ENCODE measurements at regions not wholly inside any gene's neighbourhood (a gene's known extent, or its start where the extent isn't known, plus 50 kb on each side); places are given as distances from the start of the nearest gene placed in this dataset.

DNA sequence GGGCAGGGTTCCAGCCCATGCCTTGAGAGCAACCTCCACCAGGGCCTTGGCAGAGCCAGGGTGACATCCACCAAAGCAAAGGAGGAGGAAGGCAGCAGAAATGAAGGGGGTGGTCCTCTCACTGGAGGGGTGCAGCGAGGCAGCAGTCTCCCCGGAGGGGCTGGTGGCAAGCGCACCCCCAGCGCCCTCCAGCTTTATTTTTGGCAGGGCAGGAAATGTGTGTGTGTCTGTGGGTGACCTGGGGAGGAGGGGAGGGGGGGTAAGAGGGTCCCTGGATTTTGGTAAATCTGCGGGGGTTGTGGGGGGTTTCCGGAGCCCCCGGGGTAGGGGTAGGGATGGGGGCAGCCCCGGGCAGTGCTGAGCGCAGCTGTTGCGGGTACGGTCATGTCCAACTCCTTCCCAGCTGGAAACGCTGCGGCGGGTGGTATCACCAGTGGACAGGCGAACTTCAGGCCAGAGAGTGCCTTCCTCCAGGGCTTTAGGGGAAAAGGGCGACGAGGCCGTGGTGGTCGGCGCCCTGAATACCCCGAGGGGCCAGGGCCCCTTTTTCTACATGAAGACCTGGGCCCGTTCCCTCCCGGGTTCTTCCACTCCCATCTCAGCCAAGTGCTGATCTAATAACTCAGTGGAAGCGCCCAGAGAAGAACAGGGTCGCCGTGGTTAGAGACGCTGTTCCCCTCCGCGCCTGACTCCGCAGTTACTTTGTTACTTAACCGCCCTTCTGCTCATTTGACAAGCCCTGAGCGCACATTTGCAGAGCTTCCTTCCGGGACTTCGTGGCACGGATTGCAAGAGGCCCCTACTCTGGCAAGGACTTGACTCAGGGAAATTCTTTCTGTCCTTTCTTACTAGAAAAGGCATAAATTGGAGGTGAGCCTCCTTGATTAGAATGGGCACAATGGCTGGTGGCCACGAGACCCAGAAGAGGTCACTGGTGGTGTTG lies 55.2 kb downstream of the FOS start:
- intact Hi-C loops (cut with micrococcal nuclease) = loop anchor here (2.0 kb wide), 1 partner anchor 85 kb away; no protein-coding TSS in a partner anchor

DNA sequence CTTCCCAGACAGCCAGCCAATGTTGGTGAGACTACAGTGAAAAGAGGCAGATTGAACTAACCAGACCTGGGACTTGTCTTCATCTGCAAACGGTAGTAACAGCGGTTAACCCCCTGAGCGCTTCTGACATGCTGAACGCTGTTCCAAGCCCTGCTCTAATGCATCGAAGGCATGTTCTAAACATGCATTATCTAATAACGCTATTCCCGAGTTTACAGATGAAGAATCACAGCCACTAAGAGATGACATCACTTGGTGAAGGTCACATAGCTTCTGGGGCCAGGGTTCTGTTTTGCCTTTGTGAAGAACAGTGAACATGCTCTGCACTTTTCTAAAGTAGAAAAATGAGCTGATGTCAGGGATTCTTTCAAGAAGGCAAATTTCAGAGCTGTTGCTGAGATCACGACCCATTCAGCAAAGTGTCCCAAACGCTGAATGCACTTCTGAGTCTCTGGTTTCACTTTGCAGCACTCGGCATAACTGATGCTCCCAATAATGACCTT lies 56.0 kb downstream of the FOS start:
- intact Hi-C loops (cut with micrococcal nuclease) = loop anchor here (2.0 kb wide), 1 partner anchor 84 kb away; no protein-coding TSS in a partner anchor

DNA sequence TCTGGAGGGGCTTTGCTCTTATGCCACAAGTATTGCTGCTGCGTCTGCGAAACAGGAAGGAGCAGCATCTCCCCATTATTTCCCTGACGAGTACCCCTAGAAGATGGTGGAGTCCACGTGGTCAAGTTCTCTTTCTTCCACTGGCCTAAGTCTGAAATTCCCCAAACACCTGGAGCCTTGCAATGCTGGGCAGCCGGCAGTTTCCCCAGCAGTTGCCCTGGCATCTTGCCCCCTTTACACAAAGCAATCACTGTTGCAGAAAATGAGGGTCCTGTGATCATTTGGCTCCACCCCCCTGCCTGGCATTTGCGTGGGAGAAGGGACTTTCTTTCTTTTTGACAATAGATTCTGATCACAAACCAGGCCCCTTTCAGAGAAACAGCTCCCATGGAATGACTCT lies 56.9 kb downstream of the FOS start:
- intact Hi-C loops (cut with micrococcal nuclease) = loop anchor here (2.0 kb wide), 1 partner anchor 83 kb away; no protein-coding TSS in a partner anchor

DNA sequence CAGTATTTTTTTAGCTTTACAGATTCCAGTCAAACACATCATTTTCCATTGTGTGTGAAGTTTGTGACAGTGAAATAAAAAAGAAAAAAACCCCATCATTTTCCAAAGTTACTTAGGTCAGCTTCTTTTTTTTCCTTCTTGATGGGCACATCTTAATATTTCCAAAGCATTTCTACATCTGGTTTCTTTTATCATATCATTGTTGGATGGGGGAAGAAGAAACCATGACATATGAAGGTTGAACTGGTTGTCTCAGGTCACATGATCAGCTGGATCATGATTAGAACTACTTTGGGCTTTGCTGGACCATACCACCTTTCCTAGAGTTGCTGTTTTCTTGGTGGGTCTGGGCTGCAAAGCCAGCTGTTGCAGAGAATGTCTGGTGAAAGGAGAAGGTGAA lies 59.8 kb downstream of the FOS start:
- intact Hi-C loops (cut with micrococcal nuclease) = no loop called here

DNA sequence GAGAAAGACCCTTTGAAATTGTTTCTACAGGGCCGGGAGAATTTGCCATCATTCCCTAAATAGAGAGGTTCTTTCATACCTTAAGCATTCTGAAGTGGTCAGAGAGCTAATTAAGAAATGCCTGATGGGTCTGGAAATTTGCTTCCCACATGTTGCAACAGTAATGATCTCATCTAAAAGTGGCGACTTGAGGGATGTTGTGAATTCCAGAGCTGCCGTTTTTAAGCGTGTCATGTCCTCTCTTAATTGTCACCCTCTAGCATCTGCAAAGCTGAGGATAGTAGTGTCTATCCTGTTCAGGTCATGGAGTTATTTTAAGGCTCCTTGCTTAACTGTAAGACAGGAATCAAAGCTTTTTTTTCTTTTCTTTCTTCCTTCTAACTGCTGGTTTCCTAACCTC lies 60.4 kb downstream of the FOS start:
- intact Hi-C loops (cut with micrococcal nuclease) = no loop called here

DNA sequence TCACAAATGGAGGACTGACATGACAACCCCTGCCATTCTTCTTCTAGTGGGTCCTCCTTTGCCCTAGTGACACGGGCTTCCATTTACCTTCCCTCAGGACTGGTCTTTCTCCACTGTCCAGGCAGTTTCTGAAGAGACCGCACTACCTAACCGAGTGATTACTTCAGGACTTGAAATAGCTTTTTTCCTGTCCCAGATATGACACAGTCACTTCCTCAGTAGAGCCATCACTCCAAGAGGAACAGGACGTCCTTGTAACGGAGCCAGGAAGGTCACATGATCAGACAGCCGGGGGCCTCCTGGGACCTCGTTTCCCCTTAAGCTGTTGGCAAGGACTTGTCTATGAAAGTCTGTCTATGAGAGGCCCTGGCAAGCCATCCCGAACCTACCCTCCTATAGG lies 62.3 kb downstream of the FOS start:
- intact Hi-C loops (cut with micrococcal nuclease) = no loop called here

DNA sequence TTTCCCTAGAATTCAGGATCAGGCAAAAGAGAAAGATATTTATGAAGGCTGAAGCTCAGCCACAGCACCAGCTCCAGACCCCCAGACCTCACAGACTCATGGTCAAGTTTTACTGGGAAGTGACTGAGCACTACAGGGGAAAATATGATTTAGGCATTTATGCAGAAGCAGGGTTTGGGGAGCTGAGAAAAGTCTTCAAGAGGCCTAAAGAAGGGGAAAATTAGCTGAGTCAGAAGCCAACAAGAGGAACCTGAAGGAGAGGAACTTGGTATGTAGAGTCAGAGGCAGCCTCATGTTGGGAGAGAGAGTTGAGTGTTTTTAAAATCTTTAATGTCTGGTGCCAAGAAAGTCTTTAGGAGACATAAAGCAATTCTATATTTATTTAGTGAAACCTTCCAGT lies 63.0 kb downstream of the FOS start:
- intact Hi-C loops (cut with micrococcal nuclease) = no loop called here

DNA sequence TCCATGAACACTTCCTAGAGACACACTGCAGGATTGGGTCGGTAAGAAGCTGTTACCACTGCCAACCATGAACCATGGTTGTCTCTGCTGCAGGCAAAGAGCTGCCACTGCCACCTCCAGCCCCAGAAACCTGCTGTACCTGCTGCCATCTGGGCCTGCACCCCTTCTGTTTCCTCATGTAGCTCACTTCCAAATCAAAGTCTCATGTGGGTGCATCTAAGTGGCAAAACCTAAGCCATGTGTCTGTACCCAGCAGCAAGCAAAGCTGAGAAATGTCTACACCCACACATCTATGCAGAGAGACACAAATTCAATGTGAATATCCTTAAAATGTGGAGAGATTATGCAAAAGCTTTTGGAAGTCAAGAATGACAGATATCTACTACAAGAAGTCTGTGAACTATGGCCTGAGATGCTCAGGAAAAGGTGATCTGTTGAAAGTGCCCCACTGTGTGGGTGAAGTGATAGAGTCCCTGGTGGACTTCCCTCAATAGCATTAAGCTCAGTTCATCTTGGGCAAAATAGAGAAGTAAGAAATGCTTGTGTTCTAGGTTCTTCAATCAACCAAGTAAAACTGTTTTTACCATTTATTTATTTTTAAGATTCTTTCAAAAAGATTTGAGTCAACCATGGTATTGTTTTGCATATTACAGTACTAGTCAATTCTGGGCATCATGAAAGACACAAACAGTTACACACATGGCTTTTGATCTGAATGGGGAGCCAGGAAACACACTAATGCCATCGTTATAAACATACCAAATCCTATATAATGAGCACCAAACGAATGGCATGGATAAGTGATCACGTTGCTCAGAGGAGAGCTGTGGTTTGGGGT lies 64.4 kb downstream of the FOS start:
- intact Hi-C loops (cut with micrococcal nuclease) = no loop called here

DNA sequence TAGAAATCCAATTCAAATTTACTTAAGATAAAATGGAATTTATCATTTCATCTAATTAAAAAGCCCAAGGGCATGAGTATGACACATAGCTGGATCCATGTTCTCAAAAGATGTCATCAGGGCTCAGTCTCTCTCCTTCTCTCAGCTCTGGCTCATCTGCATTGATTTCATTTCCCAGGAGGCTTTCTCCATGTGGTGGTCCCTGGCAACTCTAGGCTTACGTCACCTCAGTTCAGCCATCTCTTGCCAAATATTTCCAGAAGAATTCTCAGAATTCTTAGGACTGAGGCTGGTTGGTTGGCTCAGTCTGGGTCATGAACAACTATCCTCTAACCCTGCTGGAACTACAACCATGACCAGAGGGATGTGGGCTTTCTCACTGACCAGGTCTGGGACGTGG lies 65.3 kb downstream of the FOS start:
- intact Hi-C loops (cut with micrococcal nuclease) = no loop called here

DNA sequence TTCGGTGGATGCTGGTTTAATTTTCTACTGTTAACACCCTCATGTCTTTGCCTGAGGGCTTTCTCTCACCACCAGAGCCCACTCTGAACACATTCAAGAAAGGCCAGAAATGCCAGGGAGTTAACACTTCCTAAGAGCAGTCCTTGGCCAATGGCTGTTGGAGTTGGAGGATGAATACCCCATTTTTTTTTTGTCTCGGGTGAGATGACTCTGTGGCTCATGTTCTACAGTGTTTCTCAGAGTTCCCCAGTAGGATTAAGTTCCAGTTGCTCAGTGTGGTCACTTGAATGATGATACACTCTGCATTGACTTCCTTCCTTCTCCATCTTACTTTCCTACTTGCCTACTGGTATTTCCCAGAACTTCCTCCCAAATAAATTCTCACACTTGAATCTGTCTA lies 65.8 kb downstream of the FOS start:
- intact Hi-C loops (cut with micrococcal nuclease) = no loop called here

DNA sequence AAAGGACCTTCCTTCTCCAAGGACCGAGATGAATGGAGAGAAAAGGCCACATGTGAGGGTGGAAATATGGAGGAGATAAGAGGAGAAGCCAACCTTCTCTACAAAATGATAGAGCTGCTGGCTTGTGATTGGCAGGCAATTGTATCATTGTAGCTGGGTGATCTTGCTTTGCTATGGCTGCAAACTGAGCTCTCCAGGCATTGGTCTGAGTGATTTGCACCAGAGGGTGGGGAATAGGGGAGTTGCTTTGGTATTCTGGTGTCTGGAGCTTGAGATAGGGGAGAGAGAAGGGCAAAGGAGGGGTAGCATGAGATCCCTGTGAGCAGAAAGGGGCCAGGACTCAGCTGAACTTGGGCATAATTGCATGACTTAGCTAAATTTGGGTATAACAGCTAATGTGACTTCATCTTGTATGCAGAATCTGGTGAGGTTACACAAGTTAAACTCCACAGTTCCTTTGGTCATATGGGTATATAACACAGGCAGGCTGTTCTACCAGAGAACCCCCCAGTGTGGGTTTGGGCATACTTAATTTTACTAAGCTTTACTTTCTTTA lies 72.0 kb downstream of the FOS start:
- intact Hi-C loops (cut with micrococcal nuclease) = no loop called here

DNA sequence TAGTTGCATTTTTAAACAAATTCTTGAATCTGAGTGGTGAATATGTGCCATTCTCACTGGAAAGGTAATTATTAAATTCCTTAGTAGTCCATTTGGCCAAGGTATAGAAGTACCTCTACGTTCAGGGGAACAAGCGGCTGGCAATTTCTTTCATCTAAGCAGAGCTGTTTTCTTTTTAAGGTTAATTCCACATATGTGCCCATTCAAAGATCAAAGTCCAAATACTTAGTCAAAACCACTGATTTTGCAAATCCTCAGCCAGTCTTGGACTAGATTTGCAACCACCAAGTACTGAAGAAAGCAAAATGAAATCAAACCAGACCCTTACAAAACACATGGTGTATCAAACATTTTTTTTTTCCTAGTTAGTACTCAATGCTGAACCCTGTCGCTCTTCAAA lies 68.7 kb upstream of the JDP2 start:
- intact Hi-C loops (cut with micrococcal nuclease) = no loop called here

DNA sequence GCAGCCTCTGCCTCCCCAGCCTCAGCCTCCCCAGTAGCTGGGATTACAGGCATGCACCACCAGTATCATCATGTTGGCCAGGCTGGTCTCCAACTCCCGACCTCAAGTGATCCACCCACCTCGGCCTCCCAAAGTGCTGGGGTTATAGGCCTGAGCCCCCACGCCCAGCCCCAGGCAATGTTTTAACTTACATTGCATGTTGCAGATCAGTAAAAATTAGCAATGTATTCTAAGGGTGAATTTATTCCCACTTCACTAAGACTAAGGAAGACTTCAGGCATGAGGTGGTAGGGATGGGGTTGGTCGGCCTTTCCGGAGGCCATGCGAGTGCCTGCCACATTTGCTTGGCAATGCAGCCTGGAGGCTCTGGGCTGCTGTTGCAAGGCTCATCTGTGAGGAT lies 66.8 kb upstream of the JDP2 start:
- intact Hi-C loops (cut with micrococcal nuclease) = no loop called here

DNA sequence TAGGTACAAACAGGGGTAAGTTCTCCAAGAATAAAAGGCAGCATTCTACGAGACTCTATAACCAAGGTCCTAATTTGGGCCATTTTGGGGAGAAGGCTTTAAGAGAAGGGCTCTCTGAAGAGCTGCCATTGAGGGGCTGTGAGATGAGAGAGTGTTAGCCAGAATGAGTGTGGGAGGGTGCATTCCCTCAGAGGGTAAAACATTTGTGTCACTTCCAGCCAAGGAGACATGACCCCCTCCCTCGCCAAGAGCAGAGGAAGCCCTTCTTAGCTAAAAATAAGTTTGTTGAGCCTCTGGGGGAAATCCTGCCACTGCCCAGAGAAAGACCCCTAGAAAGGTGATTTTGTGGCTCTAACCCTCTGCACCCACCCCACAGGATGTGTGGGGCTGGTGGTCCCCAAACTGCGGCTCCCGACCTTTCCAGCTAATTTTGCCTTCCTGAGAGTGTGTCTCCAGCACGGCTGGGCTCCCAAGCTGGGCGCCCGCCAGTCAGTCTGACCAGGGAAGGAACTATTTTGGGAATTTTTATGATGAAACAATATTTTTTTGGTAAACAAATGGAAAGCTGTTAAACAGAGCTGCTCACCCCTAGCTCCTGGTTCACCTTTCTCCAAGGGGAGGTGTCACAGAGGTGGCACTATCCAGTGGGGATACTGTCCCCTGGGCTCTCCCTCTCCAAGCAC lies 65.9 kb upstream of the JDP2 start:
- intact Hi-C loops (cut with micrococcal nuclease) = no loop called here

DNA sequence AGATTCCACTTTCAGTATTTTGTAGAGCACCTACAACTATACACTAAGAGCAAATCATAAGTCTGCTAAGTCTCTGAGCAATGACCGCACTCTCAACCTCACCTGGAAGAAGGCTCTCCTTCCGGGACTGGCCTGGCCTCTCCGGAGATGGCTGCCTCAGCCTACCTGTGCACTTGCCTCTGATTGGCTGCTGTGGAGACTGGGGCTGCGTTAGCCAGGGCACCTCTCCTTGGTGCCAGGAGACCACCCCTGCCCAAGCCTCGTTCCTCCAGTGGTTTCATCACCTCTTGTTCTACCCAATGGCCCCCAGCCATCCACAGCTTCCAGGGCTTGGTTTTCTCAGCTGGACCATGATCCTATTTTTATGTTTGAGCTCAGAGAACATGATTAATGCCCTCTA lies 64.7 kb upstream of the JDP2 start:
- intact Hi-C loops (cut with micrococcal nuclease) = no loop called here

DNA sequence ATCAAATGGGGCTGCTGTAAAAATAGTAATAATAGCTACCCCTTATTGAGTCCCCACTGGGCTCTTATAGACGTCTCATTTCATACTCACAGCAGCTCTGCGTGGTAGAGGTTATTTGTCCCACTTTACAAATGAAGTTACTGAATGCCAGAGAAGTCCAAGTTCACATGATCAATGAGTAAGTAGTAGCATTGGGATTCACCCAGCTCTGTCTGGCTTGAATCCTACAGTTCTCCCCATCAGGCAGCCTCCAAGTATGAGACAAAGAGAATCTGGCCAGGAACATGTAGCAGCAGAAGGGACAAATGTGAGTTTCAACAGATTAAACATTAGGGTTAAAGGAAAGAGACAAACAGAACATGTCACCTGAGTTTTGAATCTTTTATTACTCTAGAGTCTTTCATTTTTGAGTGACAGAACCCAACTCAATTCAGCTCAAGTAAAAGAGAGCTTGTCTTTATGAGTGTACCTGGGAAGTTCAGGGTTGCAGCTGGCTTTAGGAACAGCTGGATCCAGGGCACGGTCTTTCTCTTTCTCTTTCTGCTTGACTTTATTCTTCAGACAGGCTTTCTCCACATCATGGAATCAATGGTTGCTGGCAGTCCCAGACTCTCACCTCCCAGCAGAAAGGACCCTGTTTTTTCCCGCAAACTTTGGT lies 64.1 kb upstream of the JDP2 start:
- intact Hi-C loops (cut with micrococcal nuclease) = no loop called here

DNA sequence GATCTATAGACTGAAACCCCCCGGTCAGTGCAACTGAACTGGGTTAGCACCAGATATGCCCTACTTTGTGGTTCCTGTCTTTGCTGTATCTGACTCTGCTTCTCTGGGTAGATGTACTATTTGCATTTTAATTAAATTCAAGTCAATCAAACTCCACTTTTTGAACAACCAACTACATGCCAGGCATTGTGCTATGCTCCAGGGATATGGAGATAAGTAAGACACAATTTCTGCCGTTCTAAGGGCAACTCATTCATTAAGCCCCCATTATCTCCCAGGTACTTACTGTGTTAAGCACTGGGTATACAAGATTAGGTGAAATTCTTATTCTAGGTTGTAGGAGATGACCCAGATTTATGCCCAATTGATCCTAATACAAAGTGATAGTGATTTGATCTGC lies 62.7 kb upstream of the JDP2 start:
- intact Hi-C loops (cut with micrococcal nuclease) = no loop called here

DNA sequence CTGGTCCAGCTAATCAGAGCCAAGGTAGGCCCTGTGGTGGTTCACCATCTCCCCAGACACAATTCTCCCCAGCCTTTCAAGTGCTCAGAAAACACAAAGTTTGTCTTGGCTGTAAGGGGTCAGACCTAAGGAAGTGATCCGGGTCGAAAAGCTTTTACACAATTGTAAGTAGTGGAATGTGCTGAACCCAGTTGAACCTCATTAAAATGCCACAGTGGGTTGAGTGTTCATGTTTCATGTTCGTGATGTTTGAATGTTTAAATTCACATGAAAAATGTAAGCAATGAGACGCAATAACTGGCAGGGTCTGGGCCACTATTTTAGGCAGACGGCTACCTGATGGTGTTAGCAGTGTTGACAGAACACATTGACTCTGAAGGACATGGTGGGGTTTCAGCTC lies 60.9 kb upstream of the JDP2 start:
- intact Hi-C loops (cut with micrococcal nuclease) = no loop called here

DNA sequence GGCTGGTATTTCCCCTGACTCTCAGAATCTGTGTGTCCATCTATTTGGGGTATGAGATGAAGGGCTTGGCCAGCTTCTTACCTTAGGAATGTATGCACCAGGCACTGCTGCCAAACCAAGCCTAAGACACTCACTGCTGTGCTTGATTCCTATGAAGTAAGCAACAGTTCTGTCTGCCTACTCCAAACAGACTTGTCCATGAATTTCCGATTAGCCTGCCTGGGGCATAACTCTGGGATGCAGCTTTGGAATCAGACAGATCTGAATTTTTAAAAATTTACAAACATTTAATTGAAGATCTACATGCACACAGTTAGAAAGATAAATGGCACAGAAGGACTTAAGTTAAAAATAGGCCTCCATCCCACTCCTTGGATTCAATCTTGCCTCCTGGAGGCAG lies 59.5 kb upstream of the JDP2 start:
- intact Hi-C loops (cut with micrococcal nuclease) = no loop called here

DNA sequence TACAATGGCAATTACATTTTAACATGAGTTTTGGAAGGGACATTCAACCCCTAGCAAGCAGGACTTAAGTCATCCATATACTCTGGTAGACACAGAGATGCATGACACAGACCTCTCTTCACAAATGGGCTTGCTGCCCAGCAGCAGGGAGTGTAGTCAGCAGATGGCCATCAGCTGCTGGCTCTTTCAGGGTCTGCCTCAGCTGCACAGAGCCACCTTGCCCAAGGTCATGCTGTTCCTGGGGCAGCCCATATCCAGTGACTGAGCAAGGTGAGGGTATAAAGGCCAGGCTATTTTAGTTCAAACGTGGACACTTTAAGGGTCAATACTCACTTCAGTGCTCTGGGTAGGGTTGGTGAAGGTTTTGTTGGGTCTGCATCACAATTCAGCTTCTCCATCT lies 58.3 kb upstream of the JDP2 start:
- intact Hi-C loops (cut with micrococcal nuclease) = no loop called here
